SK-N-DZ (cell line): ENCODE measurements at regions not wholly inside any gene's neighbourhood (a gene's known extent, or its start where the extent isn't known, plus 50 kb on each side); places are given as distances from the start of the nearest gene placed in this dataset.
A peak's percentile ranks its signal among the peaks of the same experiment; 100 is the strongest.
"Not testable (repeated sequence)": the region's sequence is repeated elsewhere in the genome, so short reads cannot be mapped to it uniquely, and the experiment has no call there.

Experiments used
- DNase-seq: peaks from one replicate; pipeline ENCODE4 v3.0.0-alpha.2; 2015; ENCODE audit warnings: low spot score

DNA sequence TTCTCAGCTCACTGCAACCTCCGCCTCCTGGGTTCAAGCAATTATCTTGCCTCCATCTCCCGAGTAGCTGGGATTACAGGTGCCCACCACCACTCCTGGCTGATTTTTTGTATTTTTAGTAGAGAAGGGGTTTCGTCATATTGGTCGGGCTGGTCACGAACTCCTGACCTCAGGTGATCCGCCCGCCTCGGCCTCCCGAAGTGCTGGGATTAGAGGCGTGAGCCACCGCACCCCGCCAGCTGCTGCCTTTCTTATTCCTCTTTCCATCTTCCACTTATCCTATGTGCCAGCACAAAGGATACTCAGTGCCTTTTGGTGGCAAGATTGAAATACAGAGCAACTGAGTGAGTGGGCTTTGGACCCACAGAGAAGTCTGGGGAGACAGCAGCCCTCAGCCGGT, 97.6 kb upstream of the HES1 start:
- DNase-seq, result not testable (repeated sequence)

DNA sequence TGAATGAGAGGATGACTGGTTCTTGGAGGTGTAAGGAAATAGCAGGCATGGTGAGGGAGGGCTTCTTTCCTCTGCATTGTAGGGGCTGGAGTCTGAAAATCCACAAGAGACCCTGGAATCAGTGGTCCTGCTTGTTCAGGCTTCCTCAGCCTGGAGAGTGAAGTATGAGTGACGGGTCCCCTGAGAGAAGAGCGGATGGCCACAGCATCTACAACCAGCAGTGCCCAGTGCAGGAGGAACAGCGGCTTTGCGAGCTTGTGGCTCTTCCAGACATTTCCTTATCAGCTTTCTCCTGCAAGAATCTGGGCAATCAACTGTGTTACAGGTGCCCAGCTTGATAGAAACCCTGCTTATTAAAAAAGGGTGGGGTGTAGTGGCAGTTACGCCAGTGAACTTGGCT, 97.0 kb upstream of the HES1 start:
- no peak for DNase-seq

DNA sequence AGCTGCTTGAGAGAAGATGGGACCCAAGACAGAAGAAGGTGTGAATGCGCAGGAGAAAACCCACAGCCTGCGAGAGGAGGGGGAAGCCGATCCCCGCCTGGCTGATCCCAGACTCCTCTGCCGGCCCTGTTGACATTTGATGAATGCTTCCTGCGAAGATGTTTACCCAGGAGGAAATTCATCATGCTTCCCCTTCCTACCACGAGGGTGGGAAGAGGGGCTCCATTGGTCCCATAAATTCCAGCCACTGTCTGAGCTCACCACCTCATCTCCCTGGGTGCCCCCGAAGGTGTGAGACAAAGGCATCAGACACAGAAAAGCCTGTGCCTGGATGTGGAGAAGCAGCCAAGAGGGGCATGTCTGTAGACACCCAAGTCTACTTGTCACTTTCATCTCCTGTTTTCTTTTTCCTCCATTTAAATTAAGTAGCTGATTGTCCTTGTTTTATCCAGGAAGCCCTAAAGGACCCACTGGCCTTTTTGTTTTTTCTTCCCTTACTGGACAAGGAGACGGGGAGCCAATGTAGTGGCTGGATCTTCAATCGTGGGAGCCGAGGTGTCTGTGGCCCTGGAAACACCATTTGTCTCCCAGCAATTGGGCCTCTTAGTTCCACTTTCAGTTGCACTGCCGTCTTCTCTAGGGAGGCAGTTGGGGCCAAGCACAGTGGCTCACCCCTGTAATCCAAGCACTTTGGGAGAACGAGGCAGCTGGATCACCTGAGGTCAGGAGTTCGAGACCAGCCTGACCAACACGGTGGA, 95.3 kb upstream of the HES1 start:
- DNase-seq, result no peak

DNA sequence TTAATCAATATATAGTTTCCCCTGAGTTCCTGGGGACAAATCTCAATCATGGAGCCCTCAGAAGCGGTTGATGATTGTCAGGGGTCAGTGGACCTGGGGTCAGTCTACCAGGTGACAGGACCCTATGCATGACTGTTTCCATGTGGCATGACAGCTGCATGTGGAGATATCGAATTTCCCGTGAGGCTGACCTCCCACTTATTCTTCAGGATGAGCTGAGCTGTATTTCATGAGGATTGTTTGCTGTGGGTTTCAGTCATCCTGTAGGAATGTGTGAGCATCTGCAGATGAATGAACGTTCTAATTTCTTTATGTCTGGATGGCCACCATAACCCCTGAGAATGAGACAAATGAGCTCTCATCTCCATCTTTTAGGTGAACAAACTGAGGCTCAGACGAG, 93.0 kb upstream of the HES1 start:
- DNase-seq, result no peak

DNA sequence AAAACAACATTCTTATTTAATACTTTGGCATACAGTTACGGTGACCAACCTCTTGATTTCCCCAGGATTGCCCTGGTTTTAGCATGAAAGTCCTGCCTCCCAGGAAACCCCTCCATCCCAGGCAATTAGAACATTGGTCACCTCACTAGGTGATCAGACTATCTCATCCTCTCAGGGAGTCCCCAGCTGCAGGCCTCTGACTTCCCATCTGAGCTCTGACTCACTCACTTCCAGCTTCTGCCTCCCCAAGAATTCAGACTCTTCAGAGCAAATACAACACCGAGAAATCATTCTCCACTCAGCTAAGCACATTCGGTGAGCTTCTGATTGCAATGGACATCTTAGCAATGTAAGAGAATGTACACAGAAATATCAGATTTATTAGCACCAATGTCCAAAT, 92.4 kb upstream of the HES1 start:
- DNase-seq, result no peak

DNA sequence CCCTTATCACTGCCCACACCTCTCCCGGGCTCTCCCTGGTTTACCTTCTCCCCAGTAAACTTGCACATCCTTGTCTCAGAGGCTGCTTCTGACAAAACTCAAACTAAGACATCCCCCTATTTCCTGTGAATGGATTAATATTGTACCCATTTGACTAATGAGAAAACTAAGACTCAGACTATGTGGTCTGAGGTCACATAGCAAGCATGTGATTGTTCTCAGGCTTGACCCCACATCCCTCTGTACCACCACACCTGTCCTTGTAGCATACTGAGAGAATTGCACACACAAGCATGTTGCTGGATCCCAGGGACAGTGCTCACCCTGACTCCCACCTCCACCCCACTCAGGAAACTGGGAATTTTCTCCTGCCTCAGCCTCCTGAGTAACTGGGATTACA, 90.7 kb upstream of the HES1 start:
- no peak for DNase-seq

DNA sequence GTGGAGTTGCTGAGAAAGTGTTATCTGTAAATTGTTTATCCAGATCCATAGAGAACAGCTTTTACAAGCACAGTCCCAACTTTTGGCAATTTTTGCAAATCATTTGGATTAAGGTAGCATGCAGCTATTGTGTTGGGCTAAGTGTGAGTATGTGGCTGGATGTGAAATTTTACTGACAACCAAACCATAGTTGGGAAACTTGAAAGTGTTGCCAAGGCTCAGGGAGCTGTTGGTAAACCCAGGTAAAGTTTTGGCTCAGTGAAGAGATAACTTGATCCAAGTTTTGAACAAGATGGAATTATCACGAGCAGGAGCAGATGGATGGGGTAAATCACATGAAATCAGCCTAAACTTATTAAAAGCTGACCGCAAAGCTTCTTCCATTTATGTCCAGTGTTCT, 90.0 kb upstream of the HES1 start:
- no peak for DNase-seq

DNA sequence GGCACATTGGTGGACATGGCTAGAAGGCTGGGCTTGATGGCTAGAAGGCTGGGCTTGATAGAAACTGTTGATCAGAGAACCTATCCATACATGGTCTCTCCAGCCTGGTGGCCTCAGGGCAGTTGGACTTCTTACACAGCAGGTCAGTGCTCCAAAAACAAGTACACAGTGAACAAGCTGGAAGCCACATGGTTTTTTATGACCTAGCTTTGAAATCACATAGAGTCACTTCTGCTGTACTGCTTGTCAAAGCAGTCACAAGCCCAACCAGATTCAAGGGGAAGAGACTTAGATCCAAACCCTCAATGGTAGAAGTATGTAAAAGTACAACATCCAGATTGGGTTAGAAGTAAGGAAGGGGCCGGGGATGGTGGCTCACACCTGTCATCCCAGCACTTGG, 89.4 kb upstream of the HES1 start:
- no peak for DNase-seq

DNA sequence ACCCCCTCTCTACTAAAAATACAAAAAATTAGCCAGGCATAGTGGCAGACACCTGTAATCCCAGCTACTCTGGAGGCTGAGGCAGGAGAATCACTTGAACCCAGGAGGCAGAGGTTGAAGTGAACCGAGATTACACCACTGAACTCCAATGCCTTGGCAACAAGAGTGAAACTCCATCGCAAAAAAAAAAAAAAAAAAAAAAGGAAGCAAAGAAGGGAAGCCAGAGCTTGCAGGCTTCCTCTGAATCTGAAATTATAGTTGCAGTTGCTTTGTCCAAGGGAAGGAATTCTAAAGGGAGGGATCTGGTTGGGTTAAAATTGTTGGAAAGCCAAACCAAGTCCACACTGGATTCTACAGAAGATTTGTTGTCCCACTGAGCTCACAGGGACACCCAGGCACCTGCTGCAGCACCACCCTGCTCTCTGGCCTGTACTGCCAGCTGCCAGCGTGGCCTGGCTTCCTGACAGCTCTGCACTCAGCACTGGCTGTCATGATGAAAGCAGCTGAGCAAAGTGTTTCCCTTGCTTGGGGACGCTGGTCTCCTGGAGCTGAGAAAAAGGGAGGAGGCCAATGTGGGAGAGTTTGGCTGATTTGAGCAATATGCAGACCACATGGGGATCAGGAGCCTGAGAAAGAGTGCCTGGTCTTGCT, 88.8 kb upstream of the HES1 start:
- DNase-seq, result no peak

DNA sequence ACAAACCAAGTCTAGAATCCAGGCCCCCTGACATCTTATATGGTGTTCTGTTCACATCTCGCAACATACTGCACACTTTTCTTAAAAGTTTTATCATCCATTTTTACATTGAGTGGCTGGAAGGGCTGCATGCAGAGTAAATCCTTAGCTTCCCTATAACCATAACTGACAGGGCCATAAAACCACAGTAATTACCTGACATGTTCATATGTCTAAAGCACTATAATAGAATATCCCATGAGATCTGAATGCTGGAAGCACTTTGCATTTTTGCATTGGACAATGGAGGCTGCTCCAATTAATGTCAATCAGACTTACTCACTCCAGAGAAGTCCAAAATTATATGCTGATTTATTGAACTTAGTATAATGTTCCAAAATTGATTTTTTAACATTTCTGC, 86.6 kb upstream of the HES1 start:
- DNase-seq, result no peak

DNA sequence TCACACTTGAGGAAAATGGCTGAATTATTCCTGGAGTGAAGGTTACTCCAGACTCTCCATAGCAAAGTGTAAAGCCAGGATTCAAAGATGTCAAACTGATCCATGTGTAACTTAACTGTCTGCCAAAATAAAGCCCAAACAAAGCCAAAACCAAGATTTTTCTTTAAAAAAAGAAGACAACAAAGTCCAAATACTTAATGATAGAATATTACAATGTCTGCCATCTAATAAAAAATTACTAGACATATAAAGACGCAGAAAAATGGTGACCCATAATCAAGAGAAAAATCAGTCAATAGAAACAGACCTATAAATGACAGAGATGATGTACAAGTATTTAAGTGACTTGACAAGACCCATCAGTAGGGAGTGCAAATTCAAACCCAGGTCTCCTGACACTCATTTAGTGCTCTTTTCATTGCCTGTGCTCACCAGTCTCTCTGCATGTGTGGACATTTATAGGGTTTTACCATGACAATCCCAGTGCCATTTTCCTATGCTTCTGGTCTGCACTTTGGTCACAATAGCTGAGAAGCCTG, 85.1 kb upstream of the HES1 start:
- no peak for DNase-seq

DNA sequence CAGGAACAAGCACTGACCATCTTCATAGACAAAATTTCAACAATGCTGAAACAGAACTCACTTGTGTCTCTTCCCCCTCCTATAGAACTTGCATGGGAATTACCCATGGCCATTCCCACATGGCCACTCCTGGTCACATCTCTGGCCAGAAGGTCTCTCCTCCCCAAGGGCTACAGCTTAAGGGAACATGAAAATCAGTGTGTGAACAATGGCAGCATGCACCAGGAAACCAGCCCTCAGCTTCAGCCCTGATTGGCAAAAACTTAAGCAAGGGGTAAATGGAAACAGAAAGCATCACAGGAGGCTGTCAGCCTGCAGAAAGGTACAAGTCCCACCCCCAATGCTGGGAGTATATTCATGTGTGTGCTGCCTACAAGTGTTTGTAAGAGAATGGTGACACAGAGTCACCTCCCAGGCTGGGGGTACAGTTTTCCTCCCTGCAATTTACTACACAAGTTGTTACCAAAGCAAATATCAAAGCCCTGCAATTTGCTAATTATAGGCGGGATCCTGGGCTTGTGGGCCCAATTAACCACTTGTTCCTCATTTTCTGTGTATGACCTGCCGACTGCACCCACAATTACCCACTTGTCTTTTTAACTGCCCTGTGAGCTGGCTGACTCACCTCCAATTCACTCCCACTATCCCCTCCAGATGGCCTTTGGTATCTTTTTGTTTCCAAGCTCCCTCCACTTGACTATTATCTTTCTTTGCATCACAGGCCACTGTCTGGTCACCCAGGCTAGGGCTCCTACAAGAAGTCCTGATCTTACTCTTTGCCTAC, 84.4 kb upstream of the HES1 start:
- DNase-seq, result no peak

DNA sequence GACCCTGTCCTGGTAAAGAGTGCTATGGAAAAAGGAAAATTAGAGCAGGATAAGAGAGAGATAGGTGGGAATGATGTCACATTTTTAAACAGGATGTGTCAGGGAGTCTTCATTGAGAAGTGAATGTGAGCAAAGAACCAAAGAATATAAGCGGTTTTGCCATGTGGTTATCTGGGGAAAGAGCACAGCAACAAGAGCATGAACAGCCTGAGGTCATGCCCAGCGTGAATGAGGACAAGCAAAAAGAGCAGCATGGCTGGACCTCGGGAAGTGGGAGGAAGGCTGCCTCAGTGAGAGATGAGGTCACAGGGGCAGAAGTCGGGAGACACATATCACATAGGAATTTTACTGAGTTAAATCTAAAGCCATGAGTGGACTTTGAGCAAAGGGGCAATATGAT, 82.8 kb upstream of the HES1 start:
- DNase-seq, result no peak

DNA sequence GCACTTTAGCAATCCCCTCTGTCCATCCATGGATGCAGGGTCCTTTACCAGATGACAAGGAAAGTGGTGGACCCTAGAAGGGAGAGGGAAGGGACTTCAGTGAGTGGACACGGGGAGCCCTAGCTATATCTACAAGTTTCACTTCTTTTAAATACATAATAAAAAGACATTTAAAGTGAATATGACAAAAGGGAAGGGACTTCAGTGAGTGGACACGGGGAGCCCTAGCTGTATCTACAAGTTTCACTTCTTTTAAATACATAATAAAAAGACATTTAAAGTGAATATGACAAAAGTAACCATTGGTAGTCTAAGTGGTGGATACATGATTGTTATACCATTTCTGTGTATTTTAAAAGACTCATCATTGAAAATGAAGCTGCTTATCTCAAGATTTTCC, 81.9 kb upstream of the HES1 start:
- DNase-seq, result no peak

DNA sequence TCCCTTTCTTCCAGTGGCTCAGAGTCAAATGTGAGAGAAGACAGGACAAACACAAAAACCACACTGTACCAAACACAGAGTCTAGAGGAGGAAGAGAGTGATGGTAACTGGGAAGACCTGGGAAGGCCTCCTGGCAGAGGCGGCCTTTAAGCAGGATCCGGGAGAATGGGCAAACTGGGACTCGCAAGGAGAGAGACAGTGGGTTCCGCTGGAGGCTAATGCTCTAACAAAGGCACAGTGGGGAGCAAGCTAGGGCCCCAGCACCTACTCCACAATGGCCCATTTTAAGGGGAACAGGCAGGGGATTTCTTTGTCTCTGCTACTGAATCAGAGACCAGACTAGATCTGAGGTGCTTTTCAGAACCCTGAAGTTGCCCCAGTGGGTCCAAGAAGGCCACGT, 81.4 kb upstream of the HES1 start:
- no peak for DNase-seq

DNA sequence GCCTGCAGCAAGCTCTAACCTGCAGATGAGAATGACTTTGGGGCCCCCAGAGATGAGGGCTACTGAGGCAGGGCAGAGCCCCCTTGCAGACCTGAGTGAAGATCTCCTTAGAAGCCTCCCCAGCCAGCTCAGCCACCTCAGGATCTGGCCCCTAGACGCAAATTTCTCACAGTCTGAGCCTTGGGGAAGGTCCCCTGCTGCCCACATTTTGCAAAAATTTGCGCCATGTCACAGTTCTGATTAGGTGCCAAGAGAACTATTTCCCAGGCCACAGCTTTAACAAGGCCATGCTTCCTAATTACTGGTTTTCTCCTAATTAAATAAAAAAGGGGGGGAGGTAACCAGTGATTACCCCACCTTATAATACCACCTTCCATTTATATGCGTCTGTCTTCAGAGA, 81.0 kb upstream of the HES1 start:
- no peak for DNase-seq

DNA sequence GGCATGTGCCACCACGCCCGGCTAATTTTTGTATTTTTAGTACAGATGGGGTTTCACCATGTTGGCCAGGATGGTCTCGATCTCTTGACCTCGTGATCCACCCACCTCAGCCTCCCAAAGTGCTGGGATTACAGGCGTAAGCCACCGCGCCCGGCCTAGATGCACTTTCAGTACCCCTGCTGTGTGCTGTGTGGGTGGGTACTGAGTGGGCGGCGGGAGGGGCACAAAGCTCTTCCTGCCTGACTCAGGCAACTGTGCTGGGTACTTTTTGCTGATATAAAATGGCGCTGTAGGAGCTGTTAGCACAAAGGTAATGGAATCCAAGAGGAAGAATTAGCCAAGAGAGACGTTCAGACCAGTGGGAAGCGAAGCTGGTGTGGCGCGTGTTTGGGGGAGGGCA, 79.6 kb upstream of the HES1 start:
- not testable (repeated sequence) for DNase-seq

DNA sequence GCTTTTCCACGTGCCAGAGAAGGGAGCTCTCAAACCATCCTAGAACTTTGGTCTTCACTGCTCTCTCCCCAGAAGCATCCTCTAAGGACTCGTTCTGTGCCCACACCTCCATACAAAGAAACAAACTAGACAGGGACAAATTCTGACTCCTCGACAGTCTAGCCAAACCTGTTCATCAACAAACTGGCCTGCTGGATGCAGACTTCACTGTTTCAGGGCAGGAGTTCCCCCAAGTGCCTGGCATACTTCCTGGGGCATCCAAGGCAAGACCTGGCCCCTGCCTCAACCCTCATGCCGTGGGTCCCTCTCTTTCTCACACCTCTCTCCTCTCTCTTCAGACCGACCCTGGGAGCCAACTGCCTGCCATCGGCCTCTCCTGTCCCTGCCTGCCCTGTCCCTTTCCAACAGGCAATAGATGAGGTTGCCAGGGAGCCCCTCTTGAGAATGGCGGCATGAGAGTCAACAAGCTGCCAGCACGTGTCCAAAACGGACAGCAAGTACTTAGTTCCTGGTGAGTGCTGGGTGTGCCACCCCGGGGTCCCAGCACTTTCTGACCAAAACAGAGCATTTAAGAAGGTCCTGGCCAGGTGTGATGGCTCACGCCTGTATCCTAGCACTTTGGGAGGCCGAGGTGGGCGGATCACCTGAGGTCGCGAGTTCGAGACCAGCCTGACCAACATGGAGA, 79.1 kb upstream of the HES1 start:
- no peak for DNase-seq

DNA sequence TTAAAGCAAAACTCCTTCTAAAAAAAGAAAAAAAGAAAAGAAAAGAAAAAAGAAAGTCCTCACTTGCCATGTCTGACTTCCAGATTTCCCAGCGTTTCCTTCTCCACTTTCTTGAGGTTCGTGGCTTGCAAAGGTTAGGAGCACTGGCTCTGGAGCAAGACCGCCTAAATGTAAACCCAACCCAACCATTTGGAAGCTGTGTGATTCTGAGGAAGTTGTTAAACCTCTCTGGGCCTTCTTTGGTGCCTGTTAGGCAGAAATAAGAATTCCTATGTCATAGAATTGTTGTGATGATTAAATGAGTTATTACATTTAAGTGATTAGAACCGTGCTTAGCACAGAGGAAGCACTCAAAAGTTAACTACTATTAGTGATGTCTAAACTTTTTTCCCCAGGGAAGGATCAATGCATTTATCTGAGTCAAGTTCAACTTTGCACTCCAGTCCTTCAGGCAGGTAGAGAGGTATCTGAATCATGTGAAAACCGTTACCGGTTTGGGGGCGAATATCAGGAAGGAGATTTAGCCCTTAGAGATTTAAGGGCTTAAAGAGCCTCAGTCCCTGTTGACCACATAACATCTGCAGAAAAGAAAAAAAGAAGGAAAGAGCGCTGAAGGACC, 78.3 kb upstream of the HES1 start:
- DNase-seq, result no peak

DNA sequence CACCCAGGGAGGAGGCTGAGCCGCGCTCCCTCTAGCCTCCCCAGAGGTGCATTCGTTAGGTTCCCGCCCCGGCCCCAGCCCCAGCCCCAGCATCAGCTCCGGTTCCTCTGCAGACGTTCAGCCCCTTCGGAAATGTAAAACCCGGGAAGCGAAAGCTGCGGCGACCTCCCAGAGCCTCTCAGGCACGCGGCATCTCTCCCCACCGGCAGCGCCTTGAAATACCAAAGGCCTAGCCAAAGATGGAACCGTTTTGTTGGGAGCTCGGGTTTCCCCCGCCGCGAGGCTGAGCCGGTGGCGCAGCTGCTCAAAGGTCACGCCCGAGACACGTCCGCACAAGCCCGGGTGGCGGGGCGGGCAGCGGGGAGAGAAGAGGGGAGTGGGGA, 77.8 kb upstream of the HES1 start:
- peak; percentile 74 for DNase-seq

DNA sequence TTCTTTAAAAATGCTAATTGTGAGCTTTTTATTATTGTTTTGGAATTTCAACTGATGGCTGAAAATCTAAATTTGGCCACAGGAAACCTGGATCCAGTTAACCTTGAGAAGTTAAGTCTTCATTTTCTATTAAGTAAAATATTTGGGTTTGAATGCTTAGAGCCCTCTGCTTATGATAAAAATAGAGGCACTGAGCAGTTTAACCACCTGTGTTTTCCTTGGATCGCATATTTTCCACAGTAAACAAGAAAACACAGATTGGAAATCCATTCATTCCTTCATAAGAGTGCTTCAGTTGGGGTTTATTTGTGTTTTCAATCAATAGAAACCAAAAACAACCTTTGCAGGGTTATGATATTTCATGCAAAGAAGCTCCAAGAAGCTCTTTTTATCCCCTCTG, 77.2 kb upstream of the HES1 start:
- no peak for DNase-seq
